SH-SY5Y (cell line): ENCODE measurements at regions not wholly inside any gene's neighbourhood (a gene's known extent, or its start where the extent isn't known, plus 50 kb on each side); places are given as distances from the start of the nearest gene placed in this dataset.

Experiments used
- GATA2 ChIP-seq: IDR thresholded peaks from 2 replicates; pipeline ENCODE4 v1.6.1; 2011; ENCODE audit warnings: mild to moderate bottlenecking, low read depth, low read length
- GATA3 ChIP-seq: IDR thresholded peaks from 2 replicates; pipeline ENCODE4 v1.6.1; 2011; ENCODE audit warnings: low read depth, mild to moderate bottlenecking, low read length, moderate library complexity

GRCh38 chr3:170657312-170657711, 71.4 kb upstream of the SLC7A14 start:
- TF ChIP-seq GATA3 (no peak), GATA2 (no peak)

GRCh38 chr3:170656284-170656683, 70.4 kb upstream of the SLC7A14 start:
- TF ChIP-seq GATA3 (no peak), GATA2 (no peak)

- TF ChIP-seq GATA2 (no peak), GATA3 (no peak)
Observed at GRCh38 chr3:170653801-170654200, 67.9 kb upstream of the SLC7A14 start.

GRCh38 chr3:170651260-170651845, 65.5 kb upstream of the SLC7A14 start:
- peak; percentile 64 for TF ChIP-seq GATA3
- TF ChIP-seq GATA2 = peak; percentile 54; the same call in 1 of the 2 replicates

GRCh38 chr3:170650557-170650956, 64.7 kb upstream of the SLC7A14 start:
- 0 out of 2 replicates have a peak, but pooled peaks have one; percentile 13 for TF ChIP-seq GATA2

GRCh38 chr3:170644711-170645110, 58.8 kb upstream of the SLC7A14 start:
- TF ChIP-seq GATA2 (no peak), GATA3 (no peak)

- TF ChIP-seq GATA2 = no peak
- TF ChIP-seq GATA3 = no peak
Observed at GRCh38 chr3:170643831-170644230, 58.0 kb upstream of the SLC7A14 start.

- TF ChIP-seq GATA2 (no peak), GATA3 (no peak)
Observed at GRCh38 chr3:170642882-170643601, 57.2 kb upstream of the SLC7A14 start.

GRCh38 chr3:170641510-170642236, 55.8 kb upstream of the SLC7A14 start:
- no peak for TF ChIP-seq GATA3
- TF ChIP-seq GATA2 = no peak

GRCh38 chr3:170640737-170641171, 54.9 kb upstream of the SLC7A14 start:
- TF ChIP-seq GATA2 (no peak), GATA3 (no peak)

GRCh38 chr3:170638988-170639387, 53.1 kb upstream of the SLC7A14 start:
- no peak for TF ChIP-seq GATA2
- 0 out of 2 replicates have a peak, but pooled peaks have one; percentile 29 for TF ChIP-seq GATA3

- TF ChIP-seq GATA2 (no peak), GATA3 (no peak)
Observed at GRCh38 chr3:170637306-170637705, 51.4 kb upstream of the SLC7A14 start.

- TF ChIP-seq GATA3 (no peak), GATA2 (0 out of 2 replicates have a peak, but pooled peaks have one; percentile 17)
Observed at GRCh38 chr3:170636400-170636973, 50.6 kb upstream of the SLC7A14 start.
